ENCODE measurements at regions not wholly inside any gene's neighbourhood (a gene's known extent, or its start where the extent isn't known, plus 50 kb on each side); places are given as distances from the start of the nearest gene placed in this dataset.

DNA sequence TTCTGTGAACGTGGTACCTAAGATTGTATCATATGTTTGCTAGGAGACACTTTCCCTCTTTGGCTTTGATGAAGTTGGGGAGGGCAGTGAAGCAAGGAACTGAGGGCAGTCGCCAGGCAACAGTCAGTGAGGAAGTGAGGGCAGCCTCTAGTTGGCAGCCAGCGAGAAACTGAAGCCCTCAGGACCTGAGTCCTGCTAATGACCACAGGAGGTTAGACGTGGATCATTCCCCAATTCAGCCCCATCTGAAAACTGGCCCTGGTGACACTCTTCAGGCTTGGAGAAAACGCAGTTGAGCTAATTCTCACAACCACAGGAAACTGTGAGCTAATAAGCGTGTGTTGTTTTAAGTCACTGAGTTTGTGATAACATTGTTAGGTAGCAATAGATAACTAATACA, 84.5 kb upstream of the REG3G start:
- Histone ChIP-seq H3K79me2 (ENCODE audit: insufficient read depth, low read length) (no peaks in the 10 kb centered on the region), H3K4me3 (replicated peaks in 1 of 3; ENCODE audit: insufficient read depth in 1 of 3, low read depth in 2 of 3, low read length in 3 of 3) (no peak overlapping the region), H3K27ac (ENCODE audit: extremely low read length, insufficient read depth, low read length) (no peak overlapping the region), H3K4me1 (ENCODE audit: insufficient read depth, low read length) (no peaks in the 10 kb centered on the region), H4K20me1 (ENCODE audit: insufficient read depth, low read length) (no peaks in the 10 kb centered on the region), H2AFZ (ENCODE audit: low read length) (no peak overlapping the region), H3K36me3 (replicated peaks in 1 of 2; ENCODE audit: control insufficient read depth in 1 of 2, insufficient read depth in 2 of 2, low read length in 2 of 2) (no peaks in the 10 kb centered on the region), H3K9ac (ENCODE audit: insufficient read depth, low read depth, low read length) (no peak overlapping the region), H3K4me2 (ENCODE audit: low read depth, low read length) (no peak overlapping the region), H3K27me3 (ENCODE audit: control insufficient read depth in 1 of 2, insufficient read depth in 2 of 2, low read length in 2 of 2) (no peaks in the 10 kb centered on the region; a peak in 1 of 5 replicates), H3K9me3 (ENCODE audit: low read length) (no peaks in the 10 kb centered on the region)
- no peak for FAIRE-seq
- ChIA-PET CTCF (ENCODE audit: low intra/inter-chr PET ratio, low total read pairs) (no interaction called here), POLR2A (no interaction called here)
- in situ Hi-C loops (cut with HindIII; ENCODE audit: extremely low pct_ligation_motif_present, low pct_unique_long_range_greater_than_20kb): no loop called here
- intact Hi-C loops (cut with micrococcal nuclease; ENCODE audit: unreplicated experiment): no loop called here
- no TSS peak for BruUV-seq (replicated peaks)
- no peak for TF ChIP-seq HCFC1 (IDR thresholded peaks at IDR 0.05; ENCODE audit: low read depth, low read length)
- TF ChIP-seq NCOA5 (CRISPR knock-in tag; IDR thresholded peaks at IDR 0.05): no peak
- no peak for TF ChIP-seq ZNF530 (CRISPR knock-in tag; IDR thresholded peaks at IDR 0.05; ENCODE audit: low read depth)
- no peak for TF ChIP-seq MEIS1 (CRISPR knock-in tag; IDR thresholded peaks at IDR 0.05; ENCODE audit: borderline replicate concordance)
- no peak for TF ChIP-seq HNRNPUL1 (IDR thresholded peaks at IDR 0.05; ENCODE audit: low read depth, low read length)
- TF ChIP-seq, protein P1, sequence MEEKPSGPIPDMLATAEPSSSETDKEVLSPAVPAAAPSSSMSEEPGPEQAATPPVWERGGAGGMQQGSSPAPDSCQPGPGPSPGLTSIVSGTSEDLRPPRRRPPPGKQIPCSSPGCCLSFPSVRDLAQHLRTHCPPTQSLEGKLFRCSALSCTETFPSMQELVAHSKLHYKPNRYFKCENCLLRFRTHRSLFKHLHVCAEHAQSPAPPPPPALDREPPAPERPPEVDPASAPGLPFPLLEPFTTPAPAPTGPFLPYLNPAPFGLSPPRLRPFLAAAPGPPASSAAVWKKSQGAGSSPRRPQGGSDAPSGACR (CRISPR knock-in tag; IDR thresholded peaks at IDR 0.05): no peak
- TF ChIP-seq ZBTB3 (CRISPR knock-in tag; IDR thresholded peaks at IDR 0.05; ENCODE audit: borderline replicate concordance, low read depth): no peak
- TF ChIP-seq ZKSCAN5 (CRISPR knock-in tag; IDR thresholded peaks at IDR 0.05): no peak
- TF ChIP-seq ZNF484 (CRISPR knock-in tag; IDR thresholded peaks at IDR 0.05; ENCODE audit: borderline replicate concordance, low read depth): no peak
- 2% methylated on average over 6 of the region's 6 CpGs for WGBS (ENCODE audit: low lambda C conversion rate)
- ATAC-seq: no peak
- DNase-seq (ENCODE audit: low spot score): no peak

DNA sequence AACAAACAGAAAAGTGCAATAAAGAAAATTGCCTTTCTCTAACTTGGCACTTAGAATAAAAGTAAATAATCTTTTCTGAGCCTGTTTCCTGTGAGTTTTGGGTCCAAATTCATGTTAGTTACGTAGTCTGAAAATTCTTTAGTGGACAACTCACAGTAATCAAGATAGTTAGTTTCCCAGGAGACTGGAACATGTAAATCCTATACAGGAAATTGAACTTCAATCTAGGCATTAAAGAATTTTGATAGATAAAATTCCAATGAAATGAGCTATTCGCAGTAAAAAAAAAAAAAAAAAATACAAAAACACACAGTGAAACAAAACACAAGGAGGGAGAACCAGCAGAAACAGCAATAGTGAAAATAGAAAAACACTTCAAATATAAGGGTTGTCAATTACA, 83.8 kb upstream of the REG3G start:
- no peak overlapping the region for H3K4me2 ChIP-seq (ENCODE audit: low read depth, low read length)
- H3K36me3 ChIP-seq (replicated peaks in 1 of 2; ENCODE audit: control insufficient read depth in 1 of 2, insufficient read depth in 2 of 2, low read length in 2 of 2): no peaks in the 10 kb centered on the region
- FAIRE-seq (no peak), DNase-seq (ENCODE audit: low spot score) (no peak), ATAC-seq (no peak)
- 9% methylated on average over 2 of the region's 2 CpGs for WGBS (ENCODE audit: low lambda C conversion rate)
- no peaks in the 10 kb centered on the region for H3K4me1 ChIP-seq (ENCODE audit: insufficient read depth, low read length)
- no peaks in the 10 kb centered on the region; a peak in 1 of 5 replicates for H3K27me3 ChIP-seq (ENCODE audit: control insufficient read depth in 1 of 2, insufficient read depth in 2 of 2, low read length in 2 of 2)
- no TSS peak for BruUV-seq (replicated peaks)
- no peak overlapping the region for H2AFZ ChIP-seq (ENCODE audit: low read length)
- H3K4me3 ChIP-seq (replicated peaks in 1 of 3; ENCODE audit: insufficient read depth in 1 of 3, low read depth in 2 of 3, low read length in 3 of 3): no peak overlapping the region
- ChIA-PET POLR2A (no interaction called here), CTCF (ENCODE audit: low intra/inter-chr PET ratio, low total read pairs) (no interaction called here)
- H3K27ac ChIP-seq (ENCODE audit: extremely low read length, insufficient read depth, low read length): no peak overlapping the region
- no peaks in the 10 kb centered on the region for H3K79me2 ChIP-seq (ENCODE audit: insufficient read depth, low read length)
- H3K9ac ChIP-seq (ENCODE audit: insufficient read depth, low read depth, low read length): no peak overlapping the region
- in situ Hi-C loops (cut with HindIII; ENCODE audit: extremely low pct_ligation_motif_present, low pct_unique_long_range_greater_than_20kb): no loop called here
- no peaks in the 10 kb centered on the region for H3K9me3 ChIP-seq (ENCODE audit: low read length)
- intact Hi-C loops (cut with micrococcal nuclease; ENCODE audit: unreplicated experiment): no loop called here
- H4K20me1 ChIP-seq (ENCODE audit: insufficient read depth, low read length): no peaks in the 10 kb centered on the region
- TF ChIP-seq NCOA1 (CRISPR knock-in tag; IDR thresholded peaks at IDR 0.05) (no peak), SUZ12 (IDR thresholded peaks at IDR 0.05; ENCODE audit: low read depth, low read length) (no peak), CEBPG (CRISPR knock-in tag; IDR thresholded peaks at IDR 0.05) (no peak), PITX1 (CRISPR knock-in tag; IDR thresholded peaks at IDR 0.05) (no peak), NFE2L2 (IDR thresholded peaks at IDR 0.05; ENCODE audit: low read length) (no peak)
- TF ChIP-seq, protein P2, sequence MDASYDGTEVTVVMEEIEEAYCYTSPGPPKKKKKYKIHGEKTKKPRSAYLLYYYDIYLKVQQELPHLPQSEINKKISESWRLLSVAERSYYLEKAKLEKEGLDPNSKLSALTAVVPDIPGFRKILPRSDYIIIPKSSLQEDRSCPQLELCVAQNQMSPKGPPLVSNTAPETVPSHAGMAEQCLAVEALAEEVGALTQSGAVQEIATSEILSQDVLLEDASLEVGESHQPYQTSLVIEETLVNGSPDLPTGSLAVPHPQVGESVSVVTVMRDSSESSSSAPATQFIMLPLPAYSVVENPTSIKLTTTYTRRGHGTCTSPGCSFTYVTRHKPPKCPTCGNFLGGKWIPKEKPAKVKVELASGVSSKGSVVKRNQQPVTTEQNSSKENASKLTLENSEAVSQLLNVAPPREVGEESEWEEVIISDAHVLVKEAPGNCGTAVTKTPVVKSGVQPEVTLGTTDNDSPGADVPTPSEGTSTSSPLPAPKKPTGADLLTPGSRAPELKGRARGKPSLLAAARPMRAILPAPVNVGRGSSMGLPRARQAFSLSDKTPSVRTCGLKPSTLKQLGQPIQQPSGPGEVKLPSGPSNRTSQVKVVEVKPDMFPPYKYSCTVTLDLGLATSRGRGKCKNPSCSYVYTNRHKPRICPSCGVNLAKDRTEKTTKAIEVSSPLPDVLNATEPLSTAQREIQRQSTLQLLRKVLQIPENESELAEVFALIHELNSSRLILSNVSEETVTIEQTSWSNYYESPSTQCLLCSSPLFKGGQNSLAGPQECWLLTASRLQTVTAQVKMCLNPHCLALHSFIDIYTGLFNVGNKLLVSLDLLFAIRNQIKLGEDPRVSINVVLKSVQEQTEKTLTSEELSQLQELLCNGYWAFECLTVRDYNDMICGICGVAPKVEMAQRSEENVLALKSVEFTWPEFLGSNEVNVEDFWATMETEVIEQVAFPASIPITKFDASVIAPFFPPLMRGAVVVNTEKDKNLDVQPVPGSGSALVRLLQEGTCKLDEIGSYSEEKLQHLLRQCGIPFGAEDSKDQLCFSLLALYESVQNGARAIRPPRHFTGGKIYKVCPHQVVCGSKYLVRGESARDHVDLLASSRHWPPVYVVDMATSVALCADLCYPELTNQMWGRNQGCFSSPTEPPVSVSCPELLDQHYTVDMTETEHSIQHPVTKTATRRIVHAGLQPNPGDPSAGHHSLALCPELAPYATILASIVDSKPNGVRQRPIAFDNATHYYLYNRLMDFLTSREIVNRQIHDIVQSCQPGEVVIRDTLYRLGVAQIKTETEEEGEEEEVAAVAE (CRISPR knock-in tag; IDR thresholded peaks at IDR 0.05; ENCODE audit: borderline replicate concordance): no peak
- TF ChIP-seq, protein P3, sequence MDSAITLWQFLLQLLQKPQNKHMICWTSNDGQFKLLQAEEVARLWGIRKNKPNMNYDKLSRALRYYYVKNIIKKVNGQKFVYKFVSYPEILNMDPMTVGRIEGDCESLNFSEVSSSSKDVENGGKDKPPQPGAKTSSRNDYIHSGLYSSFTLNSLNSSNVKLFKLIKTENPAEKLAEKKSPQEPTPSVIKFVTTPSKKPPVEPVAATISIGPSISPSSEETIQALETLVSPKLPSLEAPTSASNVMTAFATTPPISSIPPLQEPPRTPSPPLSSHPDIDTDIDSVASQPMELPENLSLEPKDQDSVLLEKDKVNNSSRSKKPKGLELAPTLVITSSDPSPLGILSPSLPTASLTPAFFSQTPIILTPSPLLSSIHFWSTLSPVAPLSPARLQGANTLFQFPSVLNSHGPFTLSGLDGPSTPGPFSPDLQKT (CRISPR knock-in tag; IDR thresholded peaks at IDR 0.05; ENCODE audit: borderline replicate concordance): no peak

Data from HepG2 (cell line).